BLaER1 (cell line): ENCODE measurements at regions not wholly inside any gene's neighbourhood (a gene's known extent, or its start where the extent isn't known, plus 50 kb on each side); places are given as distances from the start of the nearest gene placed in this dataset.

Experiments used
- H3K27ac ChIP-seq: shearing (Covaris generic); formaldehyde crosslinking; 2 replicates; pipeline ENCODE4 v1.8.1; 2022
- H3K27me3 ChIP-seq: shearing (Covaris generic); formaldehyde crosslinking; 2 replicates; pipeline ENCODE4 v1.8.1; 2022
- H3K36me3 ChIP-seq: shearing (Covaris generic); formaldehyde crosslinking; 2 replicates; pipeline ENCODE4 v1.8.1; 2022
- H3K4me1 ChIP-seq: shearing (Covaris generic); formaldehyde crosslinking; 2 replicates; pipeline ENCODE4 v1.8.1; 2022
- H3K4me2 ChIP-seq: shearing (Covaris generic); formaldehyde crosslinking; 2 replicates; pipeline ENCODE4 v1.8.1; 2022
- H3K4me3 ChIP-seq: shearing (Covaris generic); formaldehyde crosslinking; 2 replicates; pipeline ENCODE4 v1.8.1; 2022
- H3K9ac ChIP-seq: shearing (Covaris generic); formaldehyde crosslinking; 2 replicates; pipeline ENCODE4 v1.8.1; 2022
- H3K9me3 ChIP-seq: shearing (Covaris generic); formaldehyde crosslinking; 2 replicates; pipeline ENCODE4 v1.8.1; 2022
- H4K20me1 ChIP-seq: shearing (Covaris generic); formaldehyde crosslinking; 2 replicates; pipeline ENCODE4 v1.8.1; 2022
- Cebpa-rat ChIP-seq: shearing (Covaris generic); IDR thresholded peaks from 2 replicates; pipeline ENCODE4 v1.8.1; 2022

- Histone ChIP-seq H3K27me3 (no peaks in the 10 kb centered on the region), H3K4me1 (peaks cover 67% of the 10 kb centered on the region), H3K27ac (0 out of 2 replicates have a peak overlapping the region, but pooled peaks have one; percentile 66), H4K20me1 (no peaks in the 10 kb centered on the region), H3K4me2 (peak overlapping the region; percentile 94), H3K9ac (0 out of 2 replicates have a peak overlapping the region, but pooled peaks have one; percentile 65), H3K36me3 (no peaks in the 10 kb centered on the region), H3K4me3 (peak overlapping the region; percentile 52; the same call in 1 of the 2 replicates), H3K9me3 (no peaks in the 10 kb centered on the region)
- no peak for TF ChIP-seq Cebpa-rat
Measured at GRCh38 chr22:48091060-48091650, 1328.7 kb downstream of the TBC1D22A start.

GRCh38 chr22:48090332-48090672, 1327.9 kb downstream of the TBC1D22A start:
- Histone ChIP-seq H3K27ac (peak overlapping the region; percentile 66), H3K4me2 (peak overlapping the region; percentile 94), H3K4me1 (peaks cover 69% of the 10 kb centered on the region), H3K9ac (peak overlapping the region; percentile 65), H3K27me3 (no peaks in the 10 kb centered on the region), H3K9me3 (no peaks in the 10 kb centered on the region), H3K36me3 (no peaks in the 10 kb centered on the region), H4K20me1 (no peaks in the 10 kb centered on the region), H3K4me3 (peak overlapping the region; percentile 52)
- no peak for TF ChIP-seq Cebpa-rat

- Histone ChIP-seq H4K20me1 (peaks cover 4% of the 10 kb centered on the region), H3K27me3 (no peaks in the 10 kb centered on the region), H3K36me3 (no peaks in the 10 kb centered on the region), H3K4me2 (peak overlapping the region; percentile 94), H3K9ac (peak overlapping the region; percentile 65; the same call in 1 of the 2 replicates), H3K9me3 (no peaks in the 10 kb centered on the region), H3K27ac (peak overlapping the region; percentile 66), H3K4me3 (peak overlapping the region; percentile 52), H3K4me1 (peaks cover 69% of the 10 kb centered on the region)
- TF ChIP-seq Cebpa-rat: no peak
Measured at GRCh38 chr22:48089601-48090331, 1327.3 kb downstream of the TBC1D22A start.

DNA sequence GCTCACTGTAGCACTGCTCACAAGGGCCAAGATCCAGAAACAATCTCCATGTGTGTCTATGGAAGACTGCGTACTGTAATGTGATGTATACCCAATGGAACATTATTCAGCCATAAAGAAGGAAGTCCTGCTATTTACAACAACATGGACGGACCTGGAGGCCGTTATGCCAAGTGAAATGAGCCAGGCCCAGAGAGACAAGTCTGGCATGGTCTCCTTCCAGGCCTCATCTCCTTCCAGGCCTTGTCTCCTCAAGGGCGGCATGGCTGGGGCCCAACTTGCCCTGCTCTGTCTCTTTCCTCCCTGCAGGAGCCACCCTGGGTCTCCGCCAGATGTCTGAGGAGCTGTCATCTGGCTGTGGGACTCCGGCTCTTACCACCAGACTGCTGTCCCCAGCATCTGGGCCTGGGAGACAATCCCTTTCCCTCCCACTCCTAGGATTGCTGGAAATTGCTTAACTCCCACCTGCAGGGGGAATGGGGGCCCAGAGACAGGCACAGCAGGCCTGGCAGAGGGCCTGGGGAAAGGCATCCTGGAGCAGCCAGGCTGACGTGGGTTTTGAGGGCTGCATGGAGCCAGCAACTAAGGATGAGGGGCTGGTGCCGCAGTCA, 1326.6 kb downstream of the TBC1D22A start:
- Histone ChIP-seq H4K20me1 (peaks cover 11% of the 10 kb centered on the region), H3K27ac (no peak overlapping the region), H3K4me3 (no peak overlapping the region), H3K4me2 (no peak overlapping the region), H3K9ac (no peak overlapping the region), H3K9me3 (no peaks in the 10 kb centered on the region), H3K27me3 (no peaks in the 10 kb centered on the region), H3K4me1 (peaks cover 69% of the 10 kb centered on the region), H3K36me3 (no peaks in the 10 kb centered on the region)
- no peak for TF ChIP-seq Cebpa-rat

- Histone ChIP-seq H3K9me3 (no peaks in the 10 kb centered on the region), H4K20me1 (peaks cover 19% of the 10 kb centered on the region), H3K27me3 (peaks cover 3% of the 10 kb centered on the region; the same call in 1 of the 2 replicates), H3K36me3 (no peaks in the 10 kb centered on the region), H3K9ac (no peak overlapping the region), H3K4me2 (no peak overlapping the region), H3K4me3 (no peak overlapping the region), H3K27ac (no peak overlapping the region), H3K4me1 (peaks cover 69% of the 10 kb centered on the region)
- TF ChIP-seq Cebpa-rat: no peak
Measured at GRCh38 chr22:48088251-48088650, 1325.8 kb downstream of the TBC1D22A start.

DNA sequence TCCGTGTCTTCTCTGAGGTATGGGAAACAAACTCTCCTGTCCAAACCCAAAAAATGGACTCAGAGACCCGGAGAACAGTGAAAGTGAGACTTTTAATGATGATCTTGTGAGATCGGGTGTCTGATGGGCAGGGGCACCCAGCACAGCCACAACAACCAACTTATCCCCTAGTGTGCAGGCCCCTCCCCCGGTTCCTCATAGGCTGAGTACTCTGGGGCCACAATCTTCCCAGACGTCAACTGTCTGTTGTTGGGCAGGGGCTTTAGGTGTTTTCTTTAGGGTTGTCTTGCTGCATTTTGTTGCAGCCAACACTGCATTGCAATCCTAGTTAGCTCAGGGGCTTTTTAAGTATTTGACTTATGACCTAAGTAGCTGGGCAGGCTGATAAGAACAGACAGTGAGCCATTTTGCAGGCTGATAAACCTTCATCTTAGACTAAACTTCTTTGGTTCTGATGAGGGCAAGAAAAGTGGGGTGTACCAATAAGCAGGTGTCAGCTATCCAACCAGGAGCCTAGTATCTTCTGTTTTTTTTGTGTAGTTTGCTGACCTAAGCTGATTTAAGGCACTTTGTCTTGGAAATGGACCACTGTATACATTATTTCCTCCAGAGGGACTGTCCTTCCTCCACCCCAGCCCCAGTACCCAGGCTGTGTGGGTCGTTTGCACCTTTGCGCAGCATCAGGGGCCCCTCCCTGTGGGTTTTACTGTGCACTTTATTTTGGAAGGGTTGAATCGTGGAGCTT, 1323.6 kb downstream of the TBC1D22A start:
- no peak overlapping the region for H3K27ac ChIP-seq
- no peak overlapping the region for H3K4me3 ChIP-seq
- no peak overlapping the region for H3K9ac ChIP-seq

GRCh38 chr22:48084729-48085050, 1322.2 kb downstream of the TBC1D22A start:
- H3K9me3 ChIP-seq: no peaks in the 10 kb centered on the region
- H3K27me3 ChIP-seq: peaks cover 8% of the 10 kb centered on the region; the same call in 1 of the 2 replicates
- H3K9ac ChIP-seq: no peak overlapping the region
- peaks cover 38% of the 10 kb centered on the region for H3K4me1 ChIP-seq
- 0 out of 2 replicates have a peak overlapping the region, but pooled peaks have one; percentile 16 for H3K4me3 ChIP-seq
- no peaks in the 10 kb centered on the region for H3K36me3 ChIP-seq
- peaks cover 19% of the 10 kb centered on the region for H4K20me1 ChIP-seq
- peak overlapping the region; percentile 93 for H3K4me2 ChIP-seq
- no peak overlapping the region for H3K27ac ChIP-seq
- no peak for TF ChIP-seq Cebpa-rat

More for the DNA sequence above, 1323.6 kb downstream of the TBC1D22A start:
- Histone ChIP-seq H3K4me2 (peak overlapping the region; percentile 93), H4K20me1 (peaks cover 19% of the 10 kb centered on the region), H3K4me1 (peaks cover 52% of the 10 kb centered on the region), H3K36me3 (no peaks in the 10 kb centered on the region), H3K9me3 (no peaks in the 10 kb centered on the region), H3K27me3 (peaks cover 8% of the 10 kb centered on the region; the same call in 1 of the 2 replicates)
- no peak for TF ChIP-seq Cebpa-rat

DNA sequence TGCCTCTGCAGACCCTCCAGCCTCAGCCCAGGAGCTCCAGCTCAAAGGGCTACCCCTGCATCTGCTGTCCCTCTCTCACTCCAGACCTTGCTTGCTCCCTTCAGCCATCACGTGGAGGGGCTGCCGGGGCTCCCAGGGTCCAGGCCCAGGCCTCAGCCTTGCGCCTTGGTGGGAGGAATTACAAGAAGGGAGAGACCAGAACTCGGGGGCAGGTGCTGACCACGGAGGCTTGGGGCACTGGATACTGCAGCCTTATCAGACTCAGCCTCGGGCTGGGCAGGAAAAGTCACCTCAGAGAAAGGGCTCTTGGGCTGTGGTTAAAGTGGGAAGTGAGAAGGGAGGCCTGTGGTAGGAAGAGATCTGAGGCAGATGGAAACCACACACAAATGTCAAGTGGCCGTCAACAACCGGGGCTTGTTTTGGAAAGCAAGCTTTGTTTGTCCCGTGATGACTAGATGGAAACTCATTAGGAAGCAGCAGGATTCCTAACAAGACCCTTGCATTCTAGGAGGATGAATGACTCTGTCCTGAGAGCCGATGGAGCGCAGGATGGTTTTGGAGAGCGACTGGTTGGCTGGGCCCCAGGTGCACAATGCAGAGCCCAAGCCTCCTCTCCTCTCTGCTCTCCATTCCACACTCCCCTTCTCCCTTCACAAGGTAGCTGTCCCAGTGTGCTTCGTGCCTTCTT, 1321.7 kb downstream of the TBC1D22A start:
- H3K9ac ChIP-seq: no peak overlapping the region
- peaks cover 36% of the 10 kb centered on the region for H3K4me1 ChIP-seq
- H3K4me3 ChIP-seq: peak overlapping the region; percentile 32; the same call in 1 of the 2 replicates
- no peaks in the 10 kb centered on the region for H3K36me3 ChIP-seq
- H3K27me3 ChIP-seq: peaks cover 8% of the 10 kb centered on the region; the same call in 1 of the 2 replicates
- H4K20me1 ChIP-seq: peaks cover 19% of the 10 kb centered on the region
- no peak overlapping the region for H3K27ac ChIP-seq
- peak overlapping the region; percentile 93 for H3K4me2 ChIP-seq
- no peaks in the 10 kb centered on the region for H3K9me3 ChIP-seq
- TF ChIP-seq Cebpa-rat: no peak

DNA sequence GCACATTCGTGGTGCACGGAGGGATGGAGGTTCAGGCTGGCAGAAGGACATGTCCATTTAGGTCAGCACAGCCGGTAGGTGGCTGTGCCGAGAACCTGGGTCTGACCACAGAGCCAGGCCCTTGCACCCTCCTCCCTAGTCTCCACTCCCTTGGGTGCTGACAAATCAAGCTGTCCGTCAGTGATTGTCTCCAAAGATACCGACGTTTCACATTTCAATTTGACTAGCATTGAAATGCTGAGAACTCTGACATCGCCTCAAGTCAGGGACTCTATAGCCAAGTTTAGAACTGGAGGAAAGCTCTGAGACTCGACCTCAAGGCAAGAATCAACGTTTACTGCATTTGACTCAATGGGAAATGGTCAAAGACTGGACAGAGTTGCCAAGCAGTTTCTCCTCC, 1321.1 kb downstream of the TBC1D22A start:
- H4K20me1 ChIP-seq: peaks cover 19% of the 10 kb centered on the region
- peaks cover 36% of the 10 kb centered on the region for H3K4me1 ChIP-seq

More for the DNA sequence above, 1321.1 kb downstream of the TBC1D22A start:
- H3K4me2 ChIP-seq: peak overlapping the region; percentile 93
- no peak overlapping the region for H3K9ac ChIP-seq
- H3K9me3 ChIP-seq: no peaks in the 10 kb centered on the region
- H3K27ac ChIP-seq: no peak overlapping the region
- no peaks in the 10 kb centered on the region for H3K36me3 ChIP-seq
- H3K4me3 ChIP-seq: peak overlapping the region; percentile 32; the same call in 1 of the 2 replicates
- peaks cover 8% of the 10 kb centered on the region; the same call in 1 of the 2 replicates for H3K27me3 ChIP-seq
- no peak for TF ChIP-seq Cebpa-rat
